ENCODE measurements at regions not wholly inside any gene's neighbourhood (a gene's known extent, or its start where the extent isn't known, plus 50 kb on each side); places are given as distances from the start of the nearest gene placed in this dataset.

- TF ChIP-seq CTCF (IDR thresholded peaks at IDR 0.05), result no peak
- no peak for TF ChIP-seq POLR2A (IDR thresholded peaks at IDR 0.05)
- TF ChIP-seq POLR2AphosphoS5 (IDR thresholded peaks at IDR 0.05), result no peak
Observed at GRCh38 chr21:14645702-14646101, 99.6 kb upstream of the SAMSN1 start.
